ENCODE measurements at regions not wholly inside any gene's neighbourhood (a gene's known extent, or its start where the extent isn't known, plus 50 kb on each side); places are given as distances from the start of the nearest gene placed in this dataset.

GRCh38 chr6:67047996-67048395 is 1341.0 kb upstream of the EYS start:
- Histone ChIP-seq H3K79me2 (ENCODE audit: control insufficient read depth, insufficient read depth, low read length) (no peaks in the 10 kb centered on the region), H3K4me1 (ENCODE audit: control insufficient read depth, extremely low read depth, insufficient read depth, low read length) (no peaks in the 10 kb centered on the region), H3K9ac (replicated peaks; ENCODE audit: extremely low read depth, insufficient read depth, low read length) (no peak overlapping the region), H4K20me1 (replicated peaks; ENCODE audit: control insufficient read depth, extremely low read depth, insufficient read depth, low read length) (no peaks in the 10 kb centered on the region), H3K27ac (ENCODE audit: insufficient read depth, low read depth, low read length) (no peak overlapping the region), H3K27me3 (ENCODE audit: control insufficient read depth in 2 of 2, insufficient read depth in 2 of 2, low read length in 2 of 2) (no peaks in the 10 kb centered on the region), H3K36me3 (ENCODE audit: control insufficient read depth in 2 of 2, extremely low read depth in 1 of 2, insufficient read depth in 2 of 2, low read length in 2 of 2) (no peaks in the 10 kb centered on the region), H3K4me2 (ENCODE audit: insufficient read depth, low read length) (no peak overlapping the region), H3K9me1 (replicated peaks; ENCODE audit: control insufficient read depth, extremely low read depth, insufficient read depth, low read length) (no peaks in the 10 kb centered on the region), H3K9me3 (replicated peaks; ENCODE audit: control insufficient read depth, insufficient read depth, low read length) (peaks cover 2% of the 10 kb centered on the region), H3K4me3 (replicated peaks in 1 of 3; ENCODE audit: insufficient read depth in 1 of 3, low read depth in 1 of 3, low read length in 3 of 3) (no peak overlapping the region), H2AFZ (ENCODE audit: low read depth, low read length) (no peak overlapping the region)
- intact Hi-C loops (cut with micrococcal nuclease) (no loop called here), dilution Hi-C loops (cut with MboI; ENCODE audit: extremely low pct_ligation_motif_present, low sequenced_read_pairs) (no loop called here)
- TF ChIP-seq POLR2A (IDR thresholded peaks at IDR 0.05; ENCODE audit: low read depth, low read length) (no peak), FOS (IDR thresholded peaks at IDR 0.05; ENCODE audit: borderline replicate concordance, insufficient read depth, low read length) (no peak), JUN (IDR thresholded peaks at IDR 0.05; ENCODE audit: borderline replicate concordance, insufficient read depth, insufficient read length, low read depth) (no peak), CTCF (IDR thresholded peaks at IDR 0.05; ENCODE audit: extremely low read depth in 1 of 2, insufficient read depth in 1 of 2, low read depth in 1 of 2, low read length in 2 of 2) (no peak), MAX (IDR thresholded peaks at IDR 0.05; ENCODE audit: insufficient read depth, insufficient read length) (no peak), EZH2 (IDR thresholded peaks at IDR 0.05; ENCODE audit: borderline replicate concordance, low read depth, low read length, severe bottlenecking) (no peak), MYC (IDR thresholded peaks at IDR 0.05; ENCODE audit: low read depth, low read length) (no peak)
- FAIRE-seq, result no peak
- BruUV-seq (replicated peaks), result no TSS peak
- no peak for DNase-seq (ENCODE audit: low read depth, low spot score)
- ChIA-PET CTCF (no interaction called here), POLR2A (no interaction called here)

- H3K27ac ChIP-seq (ENCODE audit: insufficient read depth, low read depth, low read length), result no peak overlapping the region
- H3K9me1 ChIP-seq (replicated peaks; ENCODE audit: control insufficient read depth, extremely low read depth, insufficient read depth, low read length), result no peaks in the 10 kb centered on the region
- FAIRE-seq (no peak), DNase-seq (ENCODE audit: low read depth, low spot score) (no peak)
- H4K20me1 ChIP-seq (replicated peaks; ENCODE audit: control insufficient read depth, extremely low read depth, insufficient read depth, low read length), result no peaks in the 10 kb centered on the region
- H3K9me3 ChIP-seq (replicated peaks; ENCODE audit: control insufficient read depth, insufficient read depth, low read length), result peaks cover 2% of the 10 kb centered on the region
- no peak overlapping the region for H3K4me3 ChIP-seq (replicated peaks in 1 of 3; ENCODE audit: insufficient read depth in 1 of 3, low read depth in 1 of 3, low read length in 3 of 3)
- H2AFZ ChIP-seq (ENCODE audit: low read depth, low read length), result no peak overlapping the region
- intact Hi-C loops (cut with micrococcal nuclease) (no loop called here), dilution Hi-C loops (cut with MboI; ENCODE audit: extremely low pct_ligation_motif_present, low sequenced_read_pairs) (no loop called here)
- no peak for TF ChIP-seq MAX (IDR thresholded peaks at IDR 0.05; ENCODE audit: insufficient read depth, insufficient read length)
- no peak for TF ChIP-seq FOS (IDR thresholded peaks at IDR 0.05; ENCODE audit: borderline replicate concordance, insufficient read depth, low read length)
- TF ChIP-seq POLR2A (IDR thresholded peaks at IDR 0.05; ENCODE audit: low read depth, low read length), result no peak
- H3K79me2 ChIP-seq (ENCODE audit: control insufficient read depth, insufficient read depth, low read length), result no peaks in the 10 kb centered on the region
- ChIA-PET CTCF (no interaction called here), POLR2A (no interaction called here)
- H3K4me1 ChIP-seq (ENCODE audit: control insufficient read depth, extremely low read depth, insufficient read depth, low read length), result no peaks in the 10 kb centered on the region
- no peaks in the 10 kb centered on the region for H3K27me3 ChIP-seq (ENCODE audit: control insufficient read depth in 2 of 2, insufficient read depth in 2 of 2, low read length in 2 of 2)
- no peak overlapping the region for H3K9ac ChIP-seq (replicated peaks; ENCODE audit: extremely low read depth, insufficient read depth, low read length)
- H3K4me2 ChIP-seq (ENCODE audit: insufficient read depth, low read length), result no peak overlapping the region
- no peaks in the 10 kb centered on the region for H3K36me3 ChIP-seq (ENCODE audit: control insufficient read depth in 2 of 2, extremely low read depth in 1 of 2, insufficient read depth in 2 of 2, low read length in 2 of 2)
- BruUV-seq (replicated peaks), result no TSS peak
These were observed 1338.0 kb upstream of the EYS start for GRCh38 chr6:67045076-67045475.

Data from endothelial cell of umbilical vein (primary cell).